Activated naive CD8-positive, alpha-beta T cell treated with anti-CD3 and anti-CD28 coated beads, Interleukin-2, amount 50 U/mL, for 24 hours (primary cell): ENCODE measurements at regions not wholly inside any gene's neighbourhood (a gene's known extent, or its start where the extent isn't known, plus 50 kb on each side); places are given as distances from the start of the nearest gene placed in this dataset.

Experiments
- ATAC-seq: fragments of 150-1000 bp; cut with Tn5 transposase; one replicate; pipeline ENCODE4 v1.10.0; 2021
- DNase-seq: peaks from one replicate; pipeline ENCODE4 v3.0.0; 2021
- H3K27ac Mint-ChIP-seq: one replicate; pipeline ENCODE4 v1.8.0; 2021; ENCODE audit warnings: mild to moderate bottlenecking, mixed read lengths
- H3K27me3 Mint-ChIP-seq: one replicate; pipeline ENCODE4 v1.8.0; 2021; ENCODE audit warnings: mixed read lengths
- H3K36me3 Mint-ChIP-seq: one replicate; pipeline ENCODE4 v1.8.0; 2021; ENCODE audit warnings: low read depth, mixed read lengths
- H3K4me1 Mint-ChIP-seq: one replicate; pipeline ENCODE4 v1.8.0; 2021; ENCODE audit warnings: mixed read lengths
- H3K4me3 Mint-ChIP-seq: one replicate; pipeline ENCODE4 v1.8.0; 2021; ENCODE audit warnings: mild to moderate bottlenecking, moderate library complexity, mixed read lengths
- H3K9me3 Mint-ChIP-seq: one replicate; pipeline ENCODE4 v1.8.0; 2021; ENCODE audit warnings: mixed read lengths

DNA sequence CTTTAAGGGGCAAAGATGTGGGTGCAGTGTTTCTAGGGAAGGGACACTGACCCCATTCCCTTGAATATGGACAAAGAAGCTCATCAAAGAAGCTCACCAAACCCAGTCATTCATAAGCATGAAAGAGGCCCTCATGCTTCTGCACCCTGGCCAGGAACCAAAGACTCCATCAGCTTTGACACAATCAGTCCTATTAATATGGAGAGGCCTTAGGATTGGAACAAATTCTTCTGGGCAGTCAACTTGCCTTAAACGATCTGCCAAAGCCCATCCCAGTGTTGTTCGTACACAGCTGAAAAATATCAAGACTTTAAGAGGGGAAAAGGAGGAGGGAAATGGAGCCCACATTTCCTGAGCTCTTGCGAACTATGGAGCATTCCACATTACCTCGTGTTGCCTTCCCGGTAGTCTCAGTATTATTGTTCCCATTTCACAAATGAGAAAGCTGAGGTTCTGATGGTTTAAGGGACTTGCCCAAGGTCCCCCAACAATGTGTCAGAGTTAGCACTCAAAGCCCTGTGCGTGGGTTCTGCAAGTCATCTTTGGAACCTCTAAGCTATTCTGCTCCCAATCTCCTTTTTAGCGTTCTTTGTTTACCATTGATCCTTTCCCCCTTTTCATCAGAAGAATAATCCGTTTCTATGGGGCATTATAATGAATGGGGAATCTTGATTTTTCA lies 161.9 kb downstream of the ZBTB18 start:
- H3K27me3 Mint-ChIP-seq = no peaks in the 10 kb centered on the region
- DNase-seq = no peak
- ATAC-seq = no peak
- no peaks in the 10 kb centered on the region for H3K36me3 Mint-ChIP-seq
- H3K27ac Mint-ChIP-seq = no peak overlapping the region
- H3K9me3 Mint-ChIP-seq = no peaks in the 10 kb centered on the region
- no peak overlapping the region for H3K4me3 Mint-ChIP-seq
- H3K4me1 Mint-ChIP-seq = no peaks in the 10 kb centered on the region

GRCh38 chr1:244214009-244214967 lies 163.2 kb downstream of the ZBTB18 start:
- no peaks in the 10 kb centered on the region for H3K9me3 Mint-ChIP-seq
- no peak for DNase-seq
- no peaks in the 10 kb centered on the region for H3K4me1 Mint-ChIP-seq
- no peak for ATAC-seq
- H3K27ac Mint-ChIP-seq = no peak overlapping the region
- H3K27me3 Mint-ChIP-seq = no peaks in the 10 kb centered on the region
- no peak overlapping the region for H3K4me3 Mint-ChIP-seq
- H3K36me3 Mint-ChIP-seq = no peaks in the 10 kb centered on the region

GRCh38 chr1:244216836-244217235 lies 165.8 kb downstream of the ZBTB18 start:
- Mint-ChIP-seq H3K4me1 (no peaks in the 10 kb centered on the region), H3K4me3 (no peak overlapping the region), H3K27me3 (no peaks in the 10 kb centered on the region), H3K27ac (no peak overlapping the region), H3K36me3 (no peaks in the 10 kb centered on the region), H3K9me3 (no peaks in the 10 kb centered on the region)
- no peak for ATAC-seq
- no peak for DNase-seq

DNA sequence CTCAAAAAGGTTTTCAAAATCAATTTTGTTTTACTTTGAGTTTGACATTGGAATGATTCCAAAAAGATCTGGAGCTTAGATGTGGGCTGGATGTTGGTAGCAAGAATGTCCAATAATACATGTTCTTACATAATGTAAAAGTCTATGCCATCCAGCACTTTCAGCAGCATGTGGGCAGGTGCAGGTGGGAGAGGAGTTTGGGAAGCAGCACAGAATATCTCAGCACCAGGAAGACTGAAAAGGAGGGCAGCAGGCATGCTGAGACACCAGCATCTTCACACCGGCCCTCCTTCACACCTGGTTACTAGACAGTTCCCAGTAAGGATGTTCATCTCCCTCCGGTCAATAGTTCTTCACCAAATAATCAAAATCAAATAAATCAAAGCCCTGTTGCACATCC lies 166.6 kb downstream of the ZBTB18 start:
- no peaks in the 10 kb centered on the region for H3K9me3 Mint-ChIP-seq
- DNase-seq (no peak), ATAC-seq (no peak)
- H3K4me3 Mint-ChIP-seq = no peak overlapping the region
- H3K4me1 Mint-ChIP-seq = no peaks in the 10 kb centered on the region
- no peaks in the 10 kb centered on the region for H3K36me3 Mint-ChIP-seq
- no peak overlapping the region for H3K27ac Mint-ChIP-seq
- H3K27me3 Mint-ChIP-seq = no peaks in the 10 kb centered on the region

- ATAC-seq = no peak
- Mint-ChIP-seq H3K9me3 (no peaks in the 10 kb centered on the region), H3K27me3 (no peaks in the 10 kb centered on the region), H3K4me1 (no peaks in the 10 kb centered on the region), H3K4me3 (no peak overlapping the region), H3K27ac (no peak overlapping the region), H3K36me3 (no peaks in the 10 kb centered on the region)
- no peak for DNase-seq
These were observed 167.1 kb downstream of the ZBTB18 start for GRCh38 chr1:244218220-244218619.

DNA sequence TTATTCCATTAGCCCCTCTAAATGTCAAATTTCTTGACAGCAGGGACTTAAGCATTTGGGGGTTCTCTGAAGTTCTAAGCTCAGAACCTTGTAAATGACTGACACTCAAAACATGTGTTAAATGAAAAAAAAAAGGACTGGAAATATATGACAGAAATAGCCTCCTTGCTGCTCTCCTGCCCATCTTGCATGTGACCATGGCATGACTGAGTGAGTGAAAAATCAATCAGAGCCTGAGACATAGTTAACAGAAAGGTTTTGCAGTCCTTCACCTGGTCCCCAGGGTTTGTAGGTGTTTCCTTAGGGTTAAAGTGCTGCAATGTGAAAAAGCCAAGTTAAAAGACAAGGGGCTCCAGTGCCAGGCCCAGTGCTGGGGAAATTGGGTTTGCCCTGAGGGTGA lies 168.1 kb downstream of the ZBTB18 start:
- no peaks in the 10 kb centered on the region for H3K4me1 Mint-ChIP-seq
- no peak overlapping the region for H3K4me3 Mint-ChIP-seq
- no peak for ATAC-seq
- peaks cover under 1% of the 10 kb centered on the region for H3K27me3 Mint-ChIP-seq
- DNase-seq = no peak
- H3K36me3 Mint-ChIP-seq = no peaks in the 10 kb centered on the region
- no peaks in the 10 kb centered on the region for H3K9me3 Mint-ChIP-seq
- H3K27ac Mint-ChIP-seq = no peak overlapping the region

- H3K36me3 Mint-ChIP-seq = no peaks in the 10 kb centered on the region
- DNase-seq (no peak), ATAC-seq (no peak)
- no peaks in the 10 kb centered on the region for H3K9me3 Mint-ChIP-seq
- H3K4me1 Mint-ChIP-seq = no peaks in the 10 kb centered on the region
- no peak overlapping the region for H3K4me3 Mint-ChIP-seq
- H3K27me3 Mint-ChIP-seq = peaks cover 3% of the 10 kb centered on the region
- H3K27ac Mint-ChIP-seq = no peak overlapping the region
These were observed 168.7 kb downstream of the ZBTB18 start for GRCh38 chr1:244219802-244220201.

DNA sequence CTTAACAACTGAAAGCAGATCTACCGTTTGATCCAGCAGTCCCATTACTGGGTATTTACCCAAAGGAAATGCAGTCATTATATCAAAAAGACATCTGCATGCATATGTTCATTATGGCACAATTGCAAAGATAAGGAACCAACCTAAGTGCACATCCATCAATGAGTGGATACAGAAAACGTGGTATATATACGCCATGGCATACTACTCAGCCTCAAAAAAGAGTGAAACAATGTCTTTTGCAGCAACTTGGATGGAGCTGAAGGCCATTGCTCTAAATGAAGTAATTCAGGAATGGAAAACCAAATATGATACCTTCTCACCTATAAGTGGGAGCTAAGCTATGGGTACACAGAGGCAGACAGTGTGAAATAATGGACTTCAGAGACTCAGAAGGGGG lies 169.3 kb downstream of the ZBTB18 start:
- no peaks in the 10 kb centered on the region for H3K4me1 Mint-ChIP-seq
- DNase-seq (no peak), ATAC-seq (no peak)
- no peak overlapping the region for H3K27ac Mint-ChIP-seq
- H3K9me3 Mint-ChIP-seq = no peaks in the 10 kb centered on the region
- no peaks in the 10 kb centered on the region for H3K36me3 Mint-ChIP-seq
- peaks cover 3% of the 10 kb centered on the region for H3K27me3 Mint-ChIP-seq
- H3K4me3 Mint-ChIP-seq = no peak overlapping the region

DNA sequence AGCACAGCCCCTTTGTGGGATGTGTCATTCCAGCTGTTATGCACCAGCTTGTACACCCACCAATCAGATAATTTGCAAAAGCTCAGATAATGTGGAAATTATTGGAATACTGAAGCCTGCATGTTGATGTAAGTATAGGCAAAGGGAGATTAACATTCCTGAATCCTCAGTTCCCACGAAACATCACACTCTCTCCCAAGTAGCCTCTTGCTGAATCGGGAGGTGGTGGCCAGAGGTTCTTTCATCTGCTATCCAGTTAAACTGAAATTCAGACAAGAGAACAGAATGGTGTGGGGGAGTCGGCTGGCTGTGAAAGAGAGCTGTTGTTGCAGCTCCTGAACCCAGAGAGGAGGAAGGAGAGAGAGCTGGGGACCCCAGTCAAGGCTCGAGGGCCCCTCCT lies 170.9 kb downstream of the ZBTB18 start:
- Mint-ChIP-seq H3K27me3 (peaks cover 3% of the 10 kb centered on the region), H3K36me3 (no peaks in the 10 kb centered on the region), H3K4me1 (no peaks in the 10 kb centered on the region), H3K9me3 (no peaks in the 10 kb centered on the region), H3K4me3 (no peak overlapping the region), H3K27ac (no peak overlapping the region)
- DNase-seq = no peak
- ATAC-seq = peak; percentile 49

GRCh38 chr1:244224487-244225430 lies 173.7 kb downstream of the ZBTB18 start:
- DNase-seq = no peak
- Mint-ChIP-seq H3K36me3 (no peaks in the 10 kb centered on the region), H3K4me1 (no peaks in the 10 kb centered on the region), H3K9me3 (no peaks in the 10 kb centered on the region), H3K27ac (no peak overlapping the region), H3K27me3 (peaks cover 3% of the 10 kb centered on the region), H3K4me3 (no peak overlapping the region)
- ATAC-seq = no peak

- no peaks in the 10 kb centered on the region for H3K4me1 Mint-ChIP-seq
- DNase-seq (no peak), ATAC-seq (no peak)
- no peak overlapping the region for H3K4me3 Mint-ChIP-seq
- H3K27me3 Mint-ChIP-seq = peaks cover 3% of the 10 kb centered on the region
- no peak overlapping the region for H3K27ac Mint-ChIP-seq
- H3K9me3 Mint-ChIP-seq = no peaks in the 10 kb centered on the region
- no peaks in the 10 kb centered on the region for H3K36me3 Mint-ChIP-seq
These were observed 175.4 kb downstream of the ZBTB18 start for GRCh38 chr1:244226435-244226834.

DNA sequence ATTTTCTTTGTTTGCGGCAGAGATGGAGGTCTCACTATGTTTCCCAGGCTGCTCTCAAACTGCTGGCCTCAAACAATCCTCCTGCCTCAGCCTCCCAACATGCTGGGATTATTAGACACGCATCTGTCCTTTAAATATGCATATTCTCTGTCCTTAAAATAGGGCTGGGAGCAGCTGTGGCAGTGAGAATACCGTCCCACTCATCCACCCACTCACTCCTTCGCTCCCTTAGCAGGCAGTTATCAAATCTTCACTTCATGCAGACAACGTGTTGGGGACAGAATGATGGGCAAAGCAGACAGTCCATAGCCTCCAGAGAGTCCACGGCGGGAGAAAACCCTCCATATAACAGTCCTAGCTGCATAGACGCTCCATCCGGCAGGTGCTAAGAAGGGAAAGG lies 179.4 kb downstream of the ZBTB18 start:
- H3K36me3 Mint-ChIP-seq = no peaks in the 10 kb centered on the region
- H3K9me3 Mint-ChIP-seq = no peaks in the 10 kb centered on the region
- no peak for DNase-seq
- H3K4me1 Mint-ChIP-seq = no peaks in the 10 kb centered on the region
- no peak overlapping the region for H3K4me3 Mint-ChIP-seq
- no peak for ATAC-seq
- H3K27ac Mint-ChIP-seq = no peak overlapping the region
- H3K27me3 Mint-ChIP-seq = peaks cover 3% of the 10 kb centered on the region

- ATAC-seq (no peak), DNase-seq (no peak)
- H3K27ac Mint-ChIP-seq = no peak overlapping the region
- no peaks in the 10 kb centered on the region for H3K36me3 Mint-ChIP-seq
- H3K27me3 Mint-ChIP-seq = peaks cover 3% of the 10 kb centered on the region
- no peak overlapping the region for H3K4me3 Mint-ChIP-seq
- H3K9me3 Mint-ChIP-seq = no peaks in the 10 kb centered on the region
- no peaks in the 10 kb centered on the region for H3K4me1 Mint-ChIP-seq
These were observed 180.1 kb downstream of the ZBTB18 start for GRCh38 chr1:244231193-244231571.

GRCh38 chr1:244231572-244232315 lies 180.7 kb downstream of the ZBTB18 start:
- Mint-ChIP-seq H3K4me3 (no peak overlapping the region), H3K27ac (no peak overlapping the region), H3K36me3 (no peaks in the 10 kb centered on the region), H3K9me3 (no peaks in the 10 kb centered on the region), H3K4me1 (no peaks in the 10 kb centered on the region), H3K27me3 (peaks cover 3% of the 10 kb centered on the region)
- DNase-seq = no peak
- no peak for ATAC-seq
